ENCODE measurements at regions not wholly inside any gene's neighbourhood (a gene's known extent, or its start where the extent isn't known, plus 50 kb on each side); places are given as distances from the start of the nearest gene placed in this dataset.
A peak's percentile ranks its signal among the peaks of the same experiment; 100 is the strongest.

DNA sequence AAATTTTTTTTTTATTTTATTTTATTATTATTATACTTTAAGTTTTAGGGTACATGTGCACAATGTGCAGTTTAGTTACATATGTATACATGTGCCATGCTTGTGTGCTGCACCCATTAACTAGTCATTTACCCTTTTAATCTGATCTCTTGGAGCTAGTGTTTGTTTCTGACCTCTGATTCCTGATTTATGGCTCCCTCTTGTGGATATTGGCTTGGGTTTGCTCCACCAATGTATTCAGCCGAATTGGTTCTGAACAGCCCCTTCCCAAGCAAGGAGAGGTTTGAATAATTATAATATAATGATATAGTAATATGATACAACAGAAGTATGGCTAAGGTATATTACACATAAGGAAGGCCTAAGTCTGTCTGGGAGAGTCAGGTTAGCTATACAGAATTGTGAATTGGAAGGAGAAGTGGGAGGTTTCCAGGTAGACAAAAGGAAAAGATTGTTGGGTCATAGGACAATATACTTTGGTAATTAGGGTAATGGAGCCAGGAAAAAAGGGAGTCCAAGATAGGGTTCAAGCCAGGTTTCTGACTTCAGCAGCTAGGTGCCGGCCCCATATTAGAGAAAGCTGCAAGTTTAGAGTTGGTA is 53.1 kb upstream of the HMCN1 start:
- peak; percentile 67 for ATAC-seq (ENCODE audit: low read depth)
- Mint-ChIP-seq H3K36me3 (ENCODE audit: low read depth) (no peaks in the 10 kb centered on the region), H3K4me1 (peaks cover 19% of the 10 kb centered on the region), H3K4me3 (no peak overlapping the region), H3K9me3 (no peaks in the 10 kb centered on the region), H3K27me3 (no peaks in the 10 kb centered on the region), H3K27ac (no peak overlapping the region)
- ChIA-PET POLR2A (interaction anchor here (1.0 to 2.7 kb wide), 4 partner anchors 13 to 524 kb away, joined by 4 to 35 read pairs (median 8); partner anchors contain the start of genes IVNS1ABP, SWT1 and TRMT1L), CTCF (interaction anchor here (0.6 to 5.3 kb wide), 39 partner anchors 9 to 934 kb away, joined by 3 to 44 read pairs (median 5); partner anchors contain the start of genes IVNS1ABP, NIBAN1, ODR4 and RNF2)
- intact Hi-C loops (cut with micrococcal nuclease), result loop anchor here (1.0 to 2.0 kb wide), 3 partner anchors 443 to 876 kb away; partner anchors contain the start of gene TRMT1L
- TF ChIP-seq, protein P1, sequence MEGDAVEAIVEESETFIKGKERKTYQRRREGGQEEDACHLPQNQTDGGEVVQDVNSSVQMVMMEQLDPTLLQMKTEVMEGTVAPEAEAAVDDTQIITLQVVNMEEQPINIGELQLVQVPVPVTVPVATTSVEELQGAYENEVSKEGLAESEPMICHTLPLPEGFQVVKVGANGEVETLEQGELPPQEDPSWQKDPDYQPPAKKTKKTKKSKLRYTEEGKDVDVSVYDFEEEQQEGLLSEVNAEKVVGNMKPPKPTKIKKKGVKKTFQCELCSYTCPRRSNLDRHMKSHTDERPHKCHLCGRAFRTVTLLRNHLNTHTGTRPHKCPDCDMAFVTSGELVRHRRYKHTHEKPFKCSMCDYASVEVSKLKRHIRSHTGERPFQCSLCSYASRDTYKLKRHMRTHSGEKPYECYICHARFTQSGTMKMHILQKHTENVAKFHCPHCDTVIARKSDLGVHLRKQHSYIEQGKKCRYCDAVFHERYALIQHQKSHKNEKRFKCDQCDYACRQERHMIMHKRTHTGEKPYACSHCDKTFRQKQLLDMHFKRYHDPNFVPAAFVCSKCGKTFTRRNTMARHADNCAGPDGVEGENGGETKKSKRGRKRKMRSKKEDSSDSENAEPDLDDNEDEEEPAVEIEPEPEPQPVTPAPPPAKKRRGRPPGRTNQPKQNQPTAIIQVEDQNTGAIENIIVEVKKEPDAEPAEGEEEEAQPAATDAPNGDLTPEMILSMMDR (IDR thresholded peaks at IDR 0.05), result peak; percentile 50
- no peak for DNase-seq

GRCh38 chr1:185680453-185680852 is 53.7 kb upstream of the HMCN1 start:
- H3K4me3 Mint-ChIP-seq, result peak overlapping the region; percentile 25
- TF ChIP-seq, protein P1 (IDR thresholded peaks at IDR 0.05), result no peak
- ChIA-PET POLR2A (interaction anchor here (1.0 to 2.7 kb wide), 4 partner anchors 14 to 523 kb away, joined by 4 to 35 read pairs (median 8); partner anchors contain the start of genes IVNS1ABP, SWT1 and TRMT1L), CTCF (interaction anchor here (0.6 to 5.3 kb wide), 39 partner anchors 9 to 933 kb away, joined by 3 to 44 read pairs (median 5); partner anchors contain the start of genes IVNS1ABP, NIBAN1, ODR4 and RNF2)
- H3K36me3 Mint-ChIP-seq (ENCODE audit: low read depth), result no peaks in the 10 kb centered on the region
- DNase-seq, result no peak
- ATAC-seq (ENCODE audit: low read depth), result peak; percentile 47
- intact Hi-C loops (cut with micrococcal nuclease), result loop anchor here (1.0 to 2.0 kb wide), 2 partner anchors 363 to 876 kb away; partner anchors contain the start of gene IVNS1ABP
- no peaks in the 10 kb centered on the region for H3K9me3 Mint-ChIP-seq
- H3K27me3 Mint-ChIP-seq, result no peaks in the 10 kb centered on the region
- H3K4me1 Mint-ChIP-seq, result peaks cover 20% of the 10 kb centered on the region
- peak overlapping the region; percentile 2 for H3K27ac Mint-ChIP-seq

GRCh38 chr1:185679220-185679619 is 55.0 kb upstream of the HMCN1 start:
- Mint-ChIP-seq H3K27ac (no peak overlapping the region), H3K4me1 (peaks cover 32% of the 10 kb centered on the region), H3K9me3 (no peaks in the 10 kb centered on the region), H3K27me3 (no peaks in the 10 kb centered on the region), H3K4me3 (no peak overlapping the region), H3K36me3 (ENCODE audit: low read depth) (no peaks in the 10 kb centered on the region)
- TF ChIP-seq, protein P1 (IDR thresholded peaks at IDR 0.05), result no peak
- ChIA-PET CTCF (interaction anchor here (1.1 to 5.3 kb wide), 8 partner anchors 7 to 509 kb away, joined by 3 to 44 read pairs (median 25); partner anchors contain the start of gene IVNS1ABP), POLR2A (interaction anchor here (1.0 to 2.7 kb wide), 2 partner anchors 120 to 362 kb away, joined by 4 to 35 read pairs; partner anchors contain the start of gene IVNS1ABP)
- no peak for ATAC-seq (ENCODE audit: low read depth)
- DNase-seq, result no peak
- intact Hi-C loops (cut with micrococcal nuclease), result no loop called here

GRCh38 chr1:185676969-185677368 is 57.2 kb upstream of the HMCN1 start:
- H3K4me3 Mint-ChIP-seq, result no peak overlapping the region
- ChIA-PET CTCF (no interaction called here), POLR2A (no interaction called here)
- TF ChIP-seq, protein P1 (IDR thresholded peaks at IDR 0.05), result no peak
- intact Hi-C loops (cut with micrococcal nuclease), result no loop called here
- H3K9me3 Mint-ChIP-seq, result peaks cover 3% of the 10 kb centered on the region
- H3K4me1 Mint-ChIP-seq, result peaks cover 48% of the 10 kb centered on the region
- no peaks in the 10 kb centered on the region for H3K27me3 Mint-ChIP-seq
- no peak for DNase-seq
- ATAC-seq (ENCODE audit: low read depth), result no peak
- H3K36me3 Mint-ChIP-seq (ENCODE audit: low read depth), result no peaks in the 10 kb centered on the region
- H3K27ac Mint-ChIP-seq, result no peak overlapping the region

- ATAC-seq (ENCODE audit: low read depth) (peak; percentile 63), DNase-seq (no peak)
- TF ChIP-seq, protein P1 (IDR thresholded peaks at IDR 0.05), result no peak
- ChIA-PET CTCF (interaction anchor here (0.6 to 1.0 kb wide), 2 partner anchors 350 to 357 kb away, joined by 3 read pairs; partner anchors contain the start of gene IVNS1ABP), POLR2A (interaction anchor here (0.6 to 6.0 kb wide), 6 partner anchors 20 to 358 kb away, joined by 3 to 81 read pairs (median 4); partner anchors contain the start of gene IVNS1ABP)
- intact Hi-C loops (cut with micrococcal nuclease), result loop anchor here (5.0 kb wide), 2 partner anchors 147 to 267 kb away; no protein-coding TSS in a partner anchor
- H3K4me3 Mint-ChIP-seq, result peak overlapping the region; percentile 40
- H3K27ac Mint-ChIP-seq, result peak overlapping the region; percentile 47
- H3K36me3 Mint-ChIP-seq (ENCODE audit: low read depth), result no peaks in the 10 kb centered on the region
- peaks cover 38% of the 10 kb centered on the region for H3K4me1 Mint-ChIP-seq
- peaks cover 3% of the 10 kb centered on the region for H3K9me3 Mint-ChIP-seq
- no peaks in the 10 kb centered on the region for H3K27me3 Mint-ChIP-seq
These were observed 60.0 kb upstream of the HMCN1 start for GRCh38 chr1:185674201-185674600.

All from activated B cell treated with CpG ODN at 0.5 μM for 24 hours (primary cell).